ENCODE measurements at regions not wholly inside any gene's neighbourhood (a gene's known extent, or its start where the extent isn't known, plus 50 kb on each side); places are given as distances from the start of the nearest gene placed in this dataset.

DNA sequence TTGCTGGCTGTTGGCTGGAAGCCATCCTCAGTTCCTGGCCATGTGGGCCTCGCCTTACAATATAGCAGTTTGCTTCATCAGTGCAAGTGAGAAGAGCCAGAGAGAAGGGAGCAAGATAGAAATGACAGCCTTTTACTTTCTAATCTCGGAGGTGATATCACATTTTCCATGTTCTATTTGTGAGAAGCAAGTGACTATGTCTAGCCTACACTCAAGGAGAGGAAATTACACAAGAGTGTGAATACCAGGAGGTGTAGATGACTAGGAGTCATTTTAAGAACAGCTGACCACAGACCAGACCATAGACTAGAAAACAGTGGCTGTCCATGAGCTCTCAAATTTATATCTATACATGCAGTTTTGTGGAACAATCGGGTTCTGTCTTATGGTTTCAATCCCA is 163.0 kb upstream of the NRXN3 start:
- TF ChIP-seq, protein P1, sequence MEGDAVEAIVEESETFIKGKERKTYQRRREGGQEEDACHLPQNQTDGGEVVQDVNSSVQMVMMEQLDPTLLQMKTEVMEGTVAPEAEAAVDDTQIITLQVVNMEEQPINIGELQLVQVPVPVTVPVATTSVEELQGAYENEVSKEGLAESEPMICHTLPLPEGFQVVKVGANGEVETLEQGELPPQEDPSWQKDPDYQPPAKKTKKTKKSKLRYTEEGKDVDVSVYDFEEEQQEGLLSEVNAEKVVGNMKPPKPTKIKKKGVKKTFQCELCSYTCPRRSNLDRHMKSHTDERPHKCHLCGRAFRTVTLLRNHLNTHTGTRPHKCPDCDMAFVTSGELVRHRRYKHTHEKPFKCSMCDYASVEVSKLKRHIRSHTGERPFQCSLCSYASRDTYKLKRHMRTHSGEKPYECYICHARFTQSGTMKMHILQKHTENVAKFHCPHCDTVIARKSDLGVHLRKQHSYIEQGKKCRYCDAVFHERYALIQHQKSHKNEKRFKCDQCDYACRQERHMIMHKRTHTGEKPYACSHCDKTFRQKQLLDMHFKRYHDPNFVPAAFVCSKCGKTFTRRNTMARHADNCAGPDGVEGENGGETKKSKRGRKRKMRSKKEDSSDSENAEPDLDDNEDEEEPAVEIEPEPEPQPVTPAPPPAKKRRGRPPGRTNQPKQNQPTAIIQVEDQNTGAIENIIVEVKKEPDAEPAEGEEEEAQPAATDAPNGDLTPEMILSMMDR (IDR thresholded peaks at IDR 0.05; ENCODE audit: insufficient read depth, low read length, poor library complexity, severe bottlenecking) = no peak
- TF ChIP-seq EZH2phosphoT487 (conservative IDR thresholded peaks at IDR 0.05; ENCODE audit: low read length) = no peak

Data from SU-DHL-6 (cell line).